LoVo (cell line): ENCODE measurements at regions not wholly inside any gene's neighbourhood (a gene's known extent, or its start where the extent isn't known, plus 50 kb on each side); places are given as distances from the start of the nearest gene placed in this dataset.
"Not testable (repeated sequence)": the region's sequence is repeated elsewhere in the genome, so short reads cannot be mapped to it uniquely, and the experiment has no call there.

Experiments
- DNase-seq: peaks from one replicate; pipeline ENCODE4 v3.0.0-alpha.2; 2016; ENCODE audit warnings: low spot score

DNA sequence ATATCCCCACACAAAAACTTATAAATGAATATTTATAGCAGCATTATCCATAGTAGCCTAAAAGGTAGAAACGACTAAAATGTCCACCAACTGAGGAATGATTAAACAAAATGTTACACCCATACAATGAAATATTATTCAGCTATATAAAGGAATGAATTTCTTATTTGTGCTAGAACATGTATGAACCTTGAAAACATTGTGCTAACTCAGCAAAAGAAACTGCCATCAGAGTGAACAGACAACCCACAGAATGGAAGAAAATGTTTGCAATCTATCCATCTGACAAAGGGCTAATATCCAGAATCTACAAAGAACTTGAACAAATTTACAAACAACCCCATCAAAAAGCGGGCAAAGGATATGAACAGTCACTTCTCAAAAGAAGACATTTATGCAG, 155.3 kb upstream of the DIAPH2 start:
- DNase-seq, result not testable (repeated sequence)

GRCh38 chrX:96538104-96538725, 146.4 kb upstream of the DIAPH2 start:
- DNase-seq, result peak; percentile 49

DNA sequence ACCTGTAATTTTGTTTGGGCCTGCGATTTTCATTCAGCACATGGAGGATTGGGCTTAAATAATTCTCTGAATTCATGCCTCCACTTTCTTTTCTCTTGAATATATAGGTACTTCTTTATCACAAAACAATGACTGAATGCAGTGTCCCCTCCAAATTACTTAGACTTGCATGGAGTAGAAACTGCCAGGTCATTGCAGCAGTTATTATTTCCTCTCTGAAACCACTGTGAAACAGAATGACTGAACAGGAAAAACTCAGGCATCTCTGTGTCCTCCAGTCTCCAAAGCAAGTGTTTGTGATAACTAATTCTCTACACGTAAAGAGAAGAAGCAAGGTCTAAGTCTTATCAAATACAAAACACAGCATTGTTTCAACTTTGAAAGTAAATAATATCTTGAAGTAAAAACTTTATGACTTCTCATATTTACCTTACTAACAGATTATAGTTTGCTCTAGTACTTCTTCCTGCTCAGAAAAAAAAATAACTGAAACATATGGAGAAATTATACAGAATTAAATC, 144.5 kb upstream of the DIAPH2 start:
- DNase-seq, result peak; percentile 1

DNA sequence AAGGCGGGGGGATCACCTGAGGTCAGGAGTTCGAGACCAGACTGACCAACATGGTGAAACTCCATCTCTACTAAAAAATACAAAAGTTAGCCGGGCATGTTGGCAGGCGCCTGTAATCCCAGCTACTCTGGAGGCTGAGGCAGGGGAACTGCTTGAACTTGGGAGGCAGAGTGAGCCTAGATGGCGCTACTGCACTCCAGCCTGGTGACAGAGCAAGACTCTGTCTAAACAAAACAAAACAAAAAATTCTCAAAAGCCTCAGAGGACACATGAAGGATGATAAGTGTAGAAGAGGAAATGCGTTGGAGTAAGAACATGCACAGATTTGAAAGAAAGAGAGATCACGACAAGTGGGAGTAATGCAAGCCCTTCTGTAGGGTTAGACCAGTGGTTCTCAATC, 138.4 kb upstream of the DIAPH2 start:
- not testable (repeated sequence) for DNase-seq

DNA sequence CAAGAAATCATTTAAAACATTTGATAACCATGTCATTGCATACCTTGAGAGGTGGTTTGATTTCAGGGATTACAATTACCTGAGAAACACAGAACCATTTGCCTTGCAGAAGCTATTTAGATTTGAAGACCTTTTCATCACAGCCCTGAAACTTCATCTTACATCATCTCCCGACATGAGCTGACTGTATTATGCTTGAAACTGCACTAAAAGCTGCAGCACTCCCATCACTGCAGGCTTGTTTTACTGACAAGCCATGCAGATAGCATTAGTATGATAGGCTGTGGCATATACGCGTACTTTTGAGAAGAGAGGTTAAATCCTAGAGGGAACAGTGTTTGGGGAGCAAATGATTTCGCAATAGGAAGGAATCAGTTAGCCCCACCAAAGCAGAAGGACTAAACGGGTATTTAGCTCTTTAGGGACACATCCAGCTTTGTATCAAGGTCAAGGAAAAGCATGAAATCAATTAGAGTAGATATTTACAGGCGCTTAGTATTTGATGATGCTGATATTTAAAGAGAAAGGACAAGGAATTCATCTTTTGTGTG, 133.2 kb upstream of the DIAPH2 start:
- no peak for DNase-seq

DNA sequence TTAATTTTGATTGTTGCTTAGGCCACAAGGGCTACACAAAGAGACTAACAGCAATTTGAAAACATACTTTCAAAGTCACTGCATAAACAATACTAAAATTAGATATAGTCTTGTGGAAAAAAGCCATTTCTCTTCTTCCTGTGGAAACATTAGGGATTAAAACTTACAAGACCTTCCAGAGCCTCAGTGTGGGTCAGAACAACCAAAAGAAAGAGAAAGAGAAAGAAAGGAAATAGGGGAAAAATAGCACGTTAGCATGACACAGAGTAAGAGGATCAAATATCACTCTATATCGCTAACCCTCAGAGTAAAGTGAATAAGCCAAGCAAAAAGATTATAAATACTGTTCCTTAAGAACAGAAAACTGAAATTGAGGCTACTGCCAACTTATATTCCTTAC, 127.8 kb upstream of the DIAPH2 start:
- DNase-seq, result no peak

DNA sequence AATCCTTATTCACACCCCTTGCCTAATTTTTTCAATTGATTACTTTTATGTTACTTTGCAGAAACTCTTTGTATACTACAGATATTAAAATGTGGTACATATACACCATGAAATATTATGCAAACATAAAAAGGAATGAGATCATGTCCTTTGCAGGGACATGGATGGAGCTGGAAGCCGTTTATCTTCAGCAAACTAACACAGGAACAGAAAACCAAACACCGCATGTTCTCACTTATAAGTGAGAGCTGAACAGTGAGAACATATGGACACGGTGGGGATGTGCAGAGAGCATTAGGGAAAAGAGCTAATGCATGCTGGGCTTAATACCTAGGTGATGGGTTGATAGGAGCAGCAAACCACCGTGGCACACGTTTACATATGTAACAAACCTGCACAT, 123.5 kb upstream of the DIAPH2 start:
- not testable (repeated sequence) for DNase-seq

- DNase-seq, result no peak
These were observed 121.0 kb upstream of the DIAPH2 start for GRCh38 chrX:96563646-96564045.

DNA sequence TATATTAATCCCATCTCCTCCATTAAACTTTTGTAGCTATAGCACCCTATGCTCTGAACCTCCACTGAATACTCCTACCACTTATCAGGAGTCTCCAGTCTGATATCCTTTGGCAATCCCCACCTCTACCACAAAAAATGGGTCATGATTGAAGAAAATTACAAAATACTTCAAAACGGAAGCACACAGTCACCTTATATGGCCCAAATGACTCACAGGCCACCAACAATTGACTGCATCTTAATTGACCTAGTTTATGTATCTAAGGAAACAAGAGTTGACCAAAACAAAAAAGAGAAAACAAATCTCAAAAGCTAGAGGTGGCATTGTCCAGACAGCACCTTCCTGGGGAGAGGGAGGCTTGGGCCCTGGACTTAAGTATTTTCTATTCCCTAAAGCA, 120.0 kb upstream of the DIAPH2 start:
- DNase-seq, result no peak

DNA sequence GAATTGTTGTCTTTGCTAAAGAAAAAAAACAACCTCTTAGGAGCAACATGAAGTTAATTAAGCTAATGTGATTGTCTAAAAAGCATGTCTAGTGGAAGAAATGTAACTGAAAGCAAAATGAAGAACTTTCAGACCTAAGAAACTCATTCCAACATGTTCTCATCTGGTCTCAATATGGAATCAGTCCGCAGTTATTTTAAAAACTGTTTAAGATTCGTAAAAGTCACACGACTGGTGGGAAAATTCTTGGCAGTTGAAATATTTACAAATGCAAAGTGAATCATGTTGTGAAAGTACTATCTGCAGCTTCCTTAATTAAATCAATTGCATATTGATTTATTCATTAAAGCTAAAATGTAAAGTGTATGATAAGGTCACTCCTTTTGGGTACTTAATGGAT, 117.8 kb upstream of the DIAPH2 start:
- DNase-seq, result no peak

DNA sequence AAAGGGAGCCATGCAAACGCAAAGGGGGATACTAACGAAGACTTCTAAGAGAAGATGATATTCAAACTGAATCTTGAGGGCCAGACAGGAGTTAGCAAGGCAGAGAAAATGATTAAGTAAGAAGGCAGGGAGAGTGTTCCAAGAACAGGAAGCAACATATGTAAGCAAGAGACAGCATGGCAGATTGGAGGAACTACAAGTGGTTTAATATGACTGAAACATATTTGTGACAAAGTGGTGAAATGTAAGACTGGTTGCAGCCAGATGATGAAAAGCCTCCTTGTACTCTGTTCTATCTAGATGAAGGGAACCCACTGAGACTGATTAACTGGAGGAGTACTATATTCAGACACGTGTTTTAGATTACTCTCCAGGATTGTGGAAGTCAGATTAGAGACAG, 116.6 kb upstream of the DIAPH2 start:
- DNase-seq, result no peak

- no peak for DNase-seq
These were observed 115.6 kb upstream of the DIAPH2 start for GRCh38 chrX:96569034-96569433.

- DNase-seq, result no peak
These were observed 109.6 kb upstream of the DIAPH2 start for GRCh38 chrX:96575011-96575410.

DNA sequence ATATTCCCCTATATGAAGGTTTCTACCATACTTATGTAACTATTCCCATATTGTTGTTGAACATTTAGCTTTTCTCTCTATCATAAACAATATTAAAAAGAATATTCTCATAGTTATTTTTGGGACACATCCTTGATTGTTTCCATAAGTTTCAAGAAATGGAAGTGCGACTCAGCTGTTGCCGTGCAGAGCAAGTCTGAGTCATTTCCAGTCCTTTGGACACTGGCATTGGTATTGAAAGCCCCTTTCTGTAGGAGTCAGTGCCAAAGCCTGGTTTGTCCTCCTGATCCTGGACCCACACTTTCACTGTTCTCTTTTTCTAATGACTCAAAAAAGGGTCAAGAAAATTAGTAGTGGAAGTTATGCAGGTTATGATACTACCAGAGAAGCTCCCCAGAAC, 108.3 kb upstream of the DIAPH2 start:
- no peak for DNase-seq

DNA sequence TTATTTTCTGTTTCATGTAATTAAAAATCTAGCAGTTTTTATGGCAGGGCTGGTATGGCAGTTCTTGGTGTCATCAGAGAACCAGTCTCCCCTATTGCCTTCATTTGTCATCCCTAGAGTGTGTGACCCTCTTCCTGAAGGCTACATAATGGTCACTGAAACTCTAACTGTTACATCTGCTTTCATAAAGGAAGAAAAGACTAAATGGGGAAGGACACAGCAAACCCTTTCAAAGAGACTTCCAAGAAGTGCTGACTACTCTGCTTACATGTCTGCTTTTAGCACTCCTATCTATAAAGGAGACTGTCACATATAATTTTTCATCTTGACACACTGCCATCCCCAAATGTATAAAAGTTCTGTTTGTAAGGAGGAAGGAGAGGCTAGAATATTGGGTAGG, 105.9 kb upstream of the DIAPH2 start:
- no peak for DNase-seq

- no peak for DNase-seq
These were observed 105.4 kb upstream of the DIAPH2 start for GRCh38 chrX:96579252-96579651.

- no peak for DNase-seq
These were observed 94.2 kb upstream of the DIAPH2 start for GRCh38 chrX:96590403-96590802.

- DNase-seq, result no peak
These were observed 93.2 kb upstream of the DIAPH2 start for GRCh38 chrX:96591421-96591820.

GRCh38 chrX:96597847-96598246, 86.8 kb upstream of the DIAPH2 start:
- not testable (repeated sequence) for DNase-seq

GRCh38 chrX:96611619-96612362, 72.9 kb upstream of the DIAPH2 start:
- no peak for DNase-seq

DNA sequence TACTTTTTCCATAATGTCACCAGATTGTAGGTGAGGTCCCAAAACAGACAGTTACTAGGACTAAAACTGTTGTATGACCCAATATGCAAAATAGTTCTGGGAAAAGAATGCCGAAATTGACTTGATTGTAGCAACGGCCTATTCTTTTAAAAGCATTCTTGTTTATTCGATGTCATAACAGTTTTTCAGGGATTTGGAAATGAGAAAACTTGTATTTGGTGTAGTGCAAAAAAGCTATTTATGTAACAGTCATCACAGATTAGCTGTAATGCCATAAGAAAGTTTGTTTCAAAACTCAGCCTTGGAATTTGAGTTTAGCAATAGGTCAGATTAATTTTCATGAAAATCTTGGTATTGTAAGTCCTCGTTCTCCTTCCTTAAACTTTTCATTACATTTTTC, 69.2 kb upstream of the DIAPH2 start:
- no peak for DNase-seq

DNA sequence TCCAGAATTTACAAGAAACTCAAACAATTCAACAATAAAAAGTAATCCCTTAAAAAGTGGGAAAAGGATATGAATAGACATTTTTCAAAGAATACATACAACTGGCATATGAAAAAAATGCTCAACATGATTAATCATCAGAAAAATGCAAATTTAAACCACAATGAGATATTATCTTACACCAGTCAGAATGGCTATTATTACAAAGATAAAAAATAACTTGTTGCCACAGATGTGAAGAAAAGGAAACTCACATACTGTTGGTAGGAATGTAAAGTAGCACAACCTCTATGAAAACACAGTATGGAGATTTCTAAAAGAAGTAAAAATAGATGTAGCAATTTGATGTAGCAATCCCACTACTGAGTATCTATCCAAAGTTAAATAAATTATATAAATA, 65.1 kb upstream of the DIAPH2 start:
- no peak for DNase-seq

DNA sequence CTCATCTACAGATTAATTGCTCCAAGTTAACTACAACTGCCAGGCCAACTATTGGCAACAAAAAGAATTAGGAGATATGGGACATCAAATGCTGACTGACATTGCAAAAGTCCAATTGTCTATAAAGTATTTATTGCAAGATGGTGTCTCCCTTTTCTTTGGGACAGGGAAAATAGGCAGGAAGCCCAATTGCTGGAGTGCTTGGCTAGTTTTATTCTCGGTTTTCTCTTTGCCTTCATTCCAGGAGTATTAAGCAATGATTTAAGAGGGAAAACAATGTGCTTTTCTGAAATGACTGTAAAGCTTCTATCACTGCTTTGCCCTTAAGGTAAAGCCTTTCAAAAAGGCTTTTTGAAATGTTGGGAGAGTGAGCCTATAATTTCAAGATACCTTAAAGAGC, 62.8 kb upstream of the DIAPH2 start:
- no peak for DNase-seq
